Upper lobe of left lung (tissue), 4 donors: ENCODE measurements at regions not wholly inside any gene's neighbourhood (a gene's known extent, or its start where the extent isn't known, plus 50 kb on each side); places are given as distances from the start of the nearest gene placed in this dataset.

Experiments used
- CTCF ChIP-seq, 6 experiments: fragments of 450-650 bp in 4 of 6; fragments of 200-600 bp in 2 of 6; sonication (generic) in 2 of 6; IDR thresholded peaks; one replicate each; pipeline ENCODE4 v1.5.1; 2016 to 2019; ENCODE audit warnings: antibody characterized with exemption in 6 of 6
- EP300 ChIP-seq, 4 donors: sonication (generic); formaldehyde crosslinking; IDR thresholded peaks; one replicate each; pipeline ENCODE4 v1.5.1; 2017; ENCODE audit warnings: antibody characterized with exemption in 4 of 4, control low read depth in 2 of 4
- POLR2A ChIP-seq, 4 donors: fragments of 450-650 bp; IDR thresholded peaks; one replicate each; pipeline ENCODE4 v1.5.1; 2016 to 2017; ENCODE audit warnings: antibody characterized with exemption in 4 of 4, mild to moderate bottlenecking in 2 of 4

- TF ChIP-seq POLR2A (IDR thresholded peaks at IDR 0.05) (no peak), CTCF (IDR thresholded peaks at IDR 0.05) (no peak), EP300 (IDR thresholded peaks at IDR 0.05) (no peak)
These were observed 501.8 kb downstream of the GATA3 start for GRCh38 chr10:8556321-8556720.
